HG02885 (cell line): ENCODE measurements at regions not wholly inside any gene's neighbourhood (a gene's known extent, or its start where the extent isn't known, plus 50 kb on each side); places are given as distances from the start of the nearest gene placed in this dataset.

Source experiments
- ATAC-seq: cut with Tn5 transposase; IDR thresholded peaks from one replicate; pipeline ENCODE4 v1.9.1; 2021; ENCODE audit warnings: mild to moderate bottlenecking; ENCODE audit not compliant: unreplicated experiment, poor library complexity

GRCh38 chr18:65025756-65026155 is 725.1 kb upstream of the CDH7 start:
- ATAC-seq: no peak

- no peak for ATAC-seq
Measured at GRCh38 chr18:65021021-65021420, 729.8 kb upstream of the CDH7 start.

GRCh38 chr18:65018184-65018583 is 732.6 kb upstream of the CDH7 start:
- no peak for ATAC-seq

GRCh38 chr18:65017372-65017760 is 733.4 kb upstream of the CDH7 start:
- no peak for ATAC-seq

GRCh38 chr18:65016631-65017371 is 734.0 kb upstream of the CDH7 start:
- no peak for ATAC-seq

- no peak for ATAC-seq
Measured at GRCh38 chr18:64994370-64994769, 756.4 kb upstream of the CDH7 start.

GRCh38 chr18:64993695-64994094 is 757.1 kb upstream of the CDH7 start:
- no peak for ATAC-seq

- ATAC-seq: no peak
Measured at GRCh38 chr18:64992654-64993053, 758.2 kb upstream of the CDH7 start.

- no peak for ATAC-seq
Measured at GRCh38 chr18:64991102-64991501, 759.7 kb upstream of the CDH7 start.

- ATAC-seq: no peak
Measured at GRCh38 chr18:64986906-64987495, 763.8 kb upstream of the CDH7 start.

GRCh38 chr18:64983497-64984238 is 767.1 kb upstream of the CDH7 start:
- ATAC-seq: no peak

- no peak for ATAC-seq
Measured at GRCh38 chr18:64982414-64983055, 768.3 kb upstream of the CDH7 start.

- no peak for ATAC-seq
Measured at GRCh38 chr18:64981915-64982314, 768.9 kb upstream of the CDH7 start.

GRCh38 chr18:64979791-64980190 is 771.0 kb upstream of the CDH7 start:
- ATAC-seq: no peak

GRCh38 chr18:64974391-64975125 is 776.3 kb upstream of the CDH7 start:
- ATAC-seq: no peak

- ATAC-seq: no peak
Measured at GRCh38 chr18:64972545-64972944, 778.3 kb upstream of the CDH7 start.

GRCh38 chr18:64966667-64967066 is 784.1 kb upstream of the CDH7 start:
- ATAC-seq: no peak

GRCh38 chr18:64956465-64956864 is 794.3 kb upstream of the CDH7 start:
- no peak for ATAC-seq

- ATAC-seq: no peak
Measured at GRCh38 chr18:64949885-64950284, 800.9 kb upstream of the CDH7 start.

- no peak for ATAC-seq
Measured at GRCh38 chr18:64936671-64937070, 787.8 kb upstream of the LINC00305 start.
